Liver (tissue), 8 donors: ENCODE measurements at regions not wholly inside any gene's neighbourhood (a gene's known extent, or its start where the extent isn't known, plus 50 kb on each side); places are given as distances from the start of the nearest gene placed in this dataset.

Source experiments
- DNase-seq: peaks from one replicate; pipeline ENCODE4 v3.0.0-alpha.2; 2017; ENCODE audit warnings: low spot score
- H3K27ac ChIP-seq, 2 donors: one replicate each; pipeline ENCODE4 v1.7.0; 2013; ENCODE audit warnings: inconsistent platforms in 2 of 2, low read length in 2 of 2, control low read depth in 1 of 2, low read depth in 1 of 2, mild to moderate bottlenecking in 1 of 2
- H3K27me3 ChIP-seq, 4 donors: one replicate each; pipeline versions ENCODE4 v1.6.1 to v1.7.0; 2013; ENCODE audit warnings: low read length in 3 of 4, inconsistent platforms in 1 of 4, mild to moderate bottlenecking in 1 of 4, moderate library complexity in 1 of 4; ENCODE audit not compliant: control insufficient read depth in 4 of 4, insufficient read depth in 4 of 4
- H3K36me3 ChIP-seq, 4 donors: one replicate each; pipeline versions ENCODE4 v1.6.1 to v1.7.0; 2013; ENCODE audit warnings: low read length in 3 of 4, mild to moderate bottlenecking in 3 of 4, low read depth in 1 of 4, moderate library complexity in 1 of 4; ENCODE audit not compliant: control insufficient read depth in 4 of 4, insufficient read depth in 3 of 4
- H3K4me1 ChIP-seq, 4 donors: one replicate each; pipeline versions ENCODE4 v1.6.1 to v1.7.0; 2013; ENCODE audit warnings: low read length in 3 of 4, mild to moderate bottlenecking in 3 of 4, moderate library complexity in 1 of 4; ENCODE audit not compliant: control insufficient read depth in 4 of 4, insufficient read depth in 4 of 4
- H3K4me3 ChIP-seq, 3 donors: one replicate each; pipeline versions ENCODE4 v1.6.1 to v1.7.0; 2013; ENCODE audit warnings: low read length in 3 of 3, control low read depth in 1 of 3, low read depth in 1 of 3, mild to moderate bottlenecking in 1 of 3
- H3K9ac ChIP-seq, 2 donors: one replicate each; pipeline ENCODE4 v1.7.0; 2013; ENCODE audit warnings: low read length in 2 of 2, mild to moderate bottlenecking in 2 of 2, moderate library complexity in 2 of 2, control low read depth in 1 of 2, low read depth in 1 of 2
- H3K9me3 ChIP-seq, 4 donors: one replicate each; pipeline versions ENCODE4 v1.6.1 to v1.7.0; 2013; ENCODE audit warnings: low read length in 3 of 4; ENCODE audit not compliant: control insufficient read depth in 4 of 4
- EGR1 ChIP-seq, 2 donors: IDR thresholded peaks; 2 replicates each; pipeline ENCODE4 v1.6.1; 2016 to 2018; ENCODE audit warnings: antibody characterized with exemption in 2 of 2, low read depth in 2 of 2
- FOXA1 ChIP-seq: IDR thresholded peaks from 2 replicates; pipeline ENCODE4 v1.6.1; 2016; ENCODE audit warnings: antibody characterized with exemption
- FOXA2 ChIP-seq: IDR thresholded peaks from 2 replicates; pipeline ENCODE4 v1.6.1; 2016; ENCODE audit warnings: antibody characterized with exemption
- GABPA ChIP-seq, 2 donors: IDR thresholded peaks in 1 of 2; conservative IDR thresholded peaks in 1 of 2; 2 replicates each; pipeline ENCODE4 v1.6.1; 2016; ENCODE audit warnings: antibody characterized with exemption in 2 of 2, mild to moderate bottlenecking in 1 of 2, moderate library complexity in 1 of 2
- HNF4A ChIP-seq, 2 donors: conservative IDR thresholded peaks; 2 replicates each; pipeline ENCODE4 v1.6.1; 2016; ENCODE audit warnings: antibody characterized with exemption in 2 of 2, mild to moderate bottlenecking in 2 of 2
- HNF4G ChIP-seq: IDR thresholded peaks from 2 replicates; pipeline ENCODE4 v1.6.1; 2016; ENCODE audit warnings: antibody characterized with exemption
- NR2F2 ChIP-seq: IDR thresholded peaks from 2 replicates; pipeline ENCODE4 v1.6.1; 2016; ENCODE audit warnings: antibody characterized with exemption
- RAD21 ChIP-seq, 2 donors: IDR thresholded peaks; 2 replicates each; pipeline ENCODE4 v1.6.1; 2016; ENCODE audit warnings: antibody characterized with exemption in 2 of 2, mild to moderate bottlenecking in 2 of 2
- RXRA ChIP-seq, 2 donors: IDR thresholded peaks; 2 replicates each; pipeline ENCODE4 v1.6.1; 2017 to 2018; ENCODE audit warnings: antibody characterized with exemption in 2 of 2, mild to moderate bottlenecking in 1 of 2
- SP1 ChIP-seq: IDR thresholded peaks from 2 replicates; pipeline ENCODE4 v1.6.1; 2018; ENCODE audit warnings: antibody characterized with exemption, mild to moderate bottlenecking
- TAF1 ChIP-seq: conservative IDR thresholded peaks from 2 replicates; pipeline ENCODE4 v1.6.1; 2016; ENCODE audit warnings: antibody characterized with exemption, mild to moderate bottlenecking
- YY1 ChIP-seq: IDR thresholded peaks from 2 replicates; pipeline ENCODE4 v1.6.1; 2016; ENCODE audit warnings: antibody characterized with exemption, mild to moderate bottlenecking
- WGBS: extraction: QIAGEN DNeasy Blood & Tissue Kit; methylation state at CpG from one replicate; pipeline ENCODE4 v1.1.7; 2013; 5-methylcytosine and 5-hydroxymethylcytosine counted together
- TF ChIP-seq, protein P1 (sequence below): IDR thresholded peaks from 2 replicates; pipeline ENCODE4 v1.6.1; 2016; ENCODE audit warnings: antibody characterized with exemption
- TF ChIP-seq, protein P2 (sequence below): IDR thresholded peaks from 2 replicates; pipeline ENCODE4 v1.6.1; 2016; ENCODE audit warnings: antibody characterized with exemption, mild to moderate bottlenecking
- TF ChIP-seq, protein P3 (sequence below): IDR thresholded peaks from 2 replicates; pipeline ENCODE4 v1.6.1; 2016; ENCODE audit warnings: antibody characterized with exemption
- TF ChIP-seq, protein P4 (sequence below): fragments of 150-350 bp; IDR thresholded peaks from 2 replicates; pipeline ENCODE4 v1.5.1; 2017; ENCODE audit warnings: improper control_type of control experiment, low read depth, low read length; ENCODE audit not compliant: missing input control
- TF ChIP-seq, protein P5 (sequence below): IDR thresholded peaks from 2 replicates; pipeline ENCODE4 v1.6.1; 2016; ENCODE audit warnings: antibody characterized with exemption
- donor health status: healthy.
- donor health status: healthy.
- donor health status: healthy.
- donor health status: healthy.
- donor health status: healthy.

DNA sequence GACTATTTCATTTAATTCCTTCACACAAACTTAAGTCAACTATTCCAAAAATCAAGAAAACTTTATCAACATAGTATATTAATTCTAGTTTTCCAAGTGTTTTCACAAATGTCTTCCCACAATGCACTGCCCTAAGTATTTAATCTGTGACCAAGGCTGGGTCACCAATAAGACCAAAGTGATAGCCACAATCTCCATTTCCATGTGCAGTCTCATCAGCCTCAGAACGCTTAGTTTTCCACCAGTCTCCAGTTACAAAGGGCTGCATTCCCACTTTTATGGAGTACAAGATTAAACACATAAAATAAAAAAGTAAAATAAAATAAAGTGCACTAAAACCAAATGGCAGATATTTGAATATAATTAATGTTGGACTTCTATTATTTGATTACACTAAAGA, 371.6 kb upstream of the CCNH start:
- Histone ChIP-seq H3K9me3 (no peaks in the 10 kb centered on the region), H3K4me1 (peaks cover 0 to 2% (median under 1%) of the 10 kb centered on the region in 4 donors), H3K36me3 (no peaks in the 10 kb centered on the region), H3K27me3 (peaks cover 0 to 6% (median 0%) of the 10 kb centered on the region in 4 donors), H3K4me3 (no peak overlapping the region), H3K9ac (no peak overlapping the region), H3K27ac (no peak overlapping the region)
- no peak for TF ChIP-seq HNF4G
- no peak for DNase-seq
- 87% methylated on average over 1 of the region's 1 CpG for WGBS

DNA sequence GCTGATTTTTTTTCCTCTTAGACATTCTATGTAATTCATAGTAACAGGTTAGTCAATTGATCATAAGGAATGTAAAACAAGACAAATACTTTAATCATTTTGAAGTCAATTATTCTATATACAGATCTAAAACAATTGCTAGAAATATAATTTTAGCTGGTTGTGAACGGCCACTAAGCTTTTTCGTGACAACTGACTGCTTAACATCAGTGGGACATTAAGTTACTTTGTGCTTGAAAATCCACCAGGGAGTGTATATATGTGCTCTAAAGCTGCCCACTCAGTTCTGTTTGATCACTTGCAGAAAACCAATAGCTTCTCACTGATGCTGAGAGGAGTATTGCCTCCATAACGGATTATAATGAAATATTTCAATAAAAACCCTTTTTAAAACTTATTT, 370.2 kb upstream of the CCNH start:
- Histone ChIP-seq H3K9ac (no peak overlapping the region), H3K27ac (no peak overlapping the region), H3K9me3 (no peaks in the 10 kb centered on the region), H3K36me3 (no peaks in the 10 kb centered on the region), H3K27me3 (peaks cover 0 to 6% (median 0%) of the 10 kb centered on the region in 4 donors), H3K4me1 (peaks cover 0 to 2% (median under 1%) of the 10 kb centered on the region in 4 donors), H3K4me3 (no peak overlapping the region)
- WGBS, result 76% methylated on average over 3 of the region's 3 CpGs
- DNase-seq, result no peak
- TF ChIP-seq RXRA (IDR thresholded peaks at IDR 0.05), result no peak
- TF ChIP-seq YY1, result no peak
- TF ChIP-seq, protein P1, sequence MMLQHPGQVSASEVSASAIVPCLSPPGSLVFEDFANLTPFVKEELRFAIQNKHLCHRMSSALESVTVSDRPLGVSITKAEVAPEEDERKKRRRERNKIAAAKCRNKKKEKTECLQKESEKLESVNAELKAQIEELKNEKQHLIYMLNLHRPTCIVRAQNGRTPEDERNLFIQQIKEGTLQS, result no peak
- TF ChIP-seq, protein P2, sequence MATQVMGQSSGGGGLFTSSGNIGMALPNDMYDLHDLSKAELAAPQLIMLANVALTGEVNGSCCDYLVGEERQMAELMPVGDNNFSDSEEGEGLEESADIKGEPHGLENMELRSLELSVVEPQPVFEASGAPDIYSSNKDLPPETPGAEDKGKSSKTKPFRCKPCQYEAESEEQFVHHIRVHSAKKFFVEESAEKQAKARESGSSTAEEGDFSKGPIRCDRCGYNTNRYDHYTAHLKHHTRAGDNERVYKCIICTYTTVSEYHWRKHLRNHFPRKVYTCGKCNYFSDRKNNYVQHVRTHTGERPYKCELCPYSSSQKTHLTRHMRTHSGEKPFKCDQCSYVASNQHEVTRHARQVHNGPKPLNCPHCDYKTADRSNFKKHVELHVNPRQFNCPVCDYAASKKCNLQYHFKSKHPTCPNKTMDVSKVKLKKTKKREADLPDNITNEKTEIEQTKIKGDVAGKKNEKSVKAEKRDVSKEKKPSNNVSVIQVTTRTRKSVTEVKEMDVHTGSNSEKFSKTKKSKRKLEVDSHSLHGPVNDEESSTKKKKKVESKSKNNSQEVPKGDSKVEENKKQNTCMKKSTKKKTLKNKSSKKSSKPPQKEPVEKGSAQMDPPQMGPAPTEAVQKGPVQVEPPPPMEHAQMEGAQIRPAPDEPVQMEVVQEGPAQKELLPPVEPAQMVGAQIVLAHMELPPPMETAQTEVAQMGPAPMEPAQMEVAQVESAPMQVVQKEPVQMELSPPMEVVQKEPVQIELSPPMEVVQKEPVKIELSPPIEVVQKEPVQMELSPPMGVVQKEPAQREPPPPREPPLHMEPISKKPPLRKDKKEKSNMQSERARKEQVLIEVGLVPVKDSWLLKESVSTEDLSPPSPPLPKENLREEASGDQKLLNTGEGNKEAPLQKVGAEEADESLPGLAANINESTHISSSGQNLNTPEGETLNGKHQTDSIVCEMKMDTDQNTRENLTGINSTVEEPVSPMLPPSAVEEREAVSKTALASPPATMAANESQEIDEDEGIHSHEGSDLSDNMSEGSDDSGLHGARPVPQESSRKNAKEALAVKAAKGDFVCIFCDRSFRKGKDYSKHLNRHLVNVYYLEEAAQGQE, result no peak
- TF ChIP-seq TAF1, result no peak
- no peak for TF ChIP-seq FOXA2
- TF ChIP-seq FOXA1, result no peak
- TF ChIP-seq EGR1 (IDR thresholded peaks at IDR 0.05; ENCODE audit: low read depth in 2 of 2), result no peak
- no peak for TF ChIP-seq SP1
- TF ChIP-seq HNF4G, result no peak
- no peak for TF ChIP-seq NR2F2
- TF ChIP-seq, protein P3, sequence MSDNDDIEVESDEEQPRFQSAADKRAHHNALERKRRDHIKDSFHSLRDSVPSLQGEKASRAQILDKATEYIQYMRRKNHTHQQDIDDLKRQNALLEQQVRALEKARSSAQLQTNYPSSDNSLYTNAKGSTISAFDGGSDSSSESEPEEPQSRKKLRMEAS, result no peak
- no peak for TF ChIP-seq GABPA (IDR thresholded peaks at IDR 0.05 in 1 of 2, conservative IDR thresholded peaks at IDR 0.05 in 1 of 2)
- TF ChIP-seq, protein P4, sequence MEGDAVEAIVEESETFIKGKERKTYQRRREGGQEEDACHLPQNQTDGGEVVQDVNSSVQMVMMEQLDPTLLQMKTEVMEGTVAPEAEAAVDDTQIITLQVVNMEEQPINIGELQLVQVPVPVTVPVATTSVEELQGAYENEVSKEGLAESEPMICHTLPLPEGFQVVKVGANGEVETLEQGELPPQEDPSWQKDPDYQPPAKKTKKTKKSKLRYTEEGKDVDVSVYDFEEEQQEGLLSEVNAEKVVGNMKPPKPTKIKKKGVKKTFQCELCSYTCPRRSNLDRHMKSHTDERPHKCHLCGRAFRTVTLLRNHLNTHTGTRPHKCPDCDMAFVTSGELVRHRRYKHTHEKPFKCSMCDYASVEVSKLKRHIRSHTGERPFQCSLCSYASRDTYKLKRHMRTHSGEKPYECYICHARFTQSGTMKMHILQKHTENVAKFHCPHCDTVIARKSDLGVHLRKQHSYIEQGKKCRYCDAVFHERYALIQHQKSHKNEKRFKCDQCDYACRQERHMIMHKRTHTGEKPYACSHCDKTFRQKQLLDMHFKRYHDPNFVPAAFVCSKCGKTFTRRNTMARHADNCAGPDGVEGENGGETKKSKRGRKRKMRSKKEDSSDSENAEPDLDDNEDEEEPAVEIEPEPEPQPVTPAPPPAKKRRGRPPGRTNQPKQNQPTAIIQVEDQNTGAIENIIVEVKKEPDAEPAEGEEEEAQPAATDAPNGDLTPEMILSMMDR, result no peak
- TF ChIP-seq, protein P5, sequence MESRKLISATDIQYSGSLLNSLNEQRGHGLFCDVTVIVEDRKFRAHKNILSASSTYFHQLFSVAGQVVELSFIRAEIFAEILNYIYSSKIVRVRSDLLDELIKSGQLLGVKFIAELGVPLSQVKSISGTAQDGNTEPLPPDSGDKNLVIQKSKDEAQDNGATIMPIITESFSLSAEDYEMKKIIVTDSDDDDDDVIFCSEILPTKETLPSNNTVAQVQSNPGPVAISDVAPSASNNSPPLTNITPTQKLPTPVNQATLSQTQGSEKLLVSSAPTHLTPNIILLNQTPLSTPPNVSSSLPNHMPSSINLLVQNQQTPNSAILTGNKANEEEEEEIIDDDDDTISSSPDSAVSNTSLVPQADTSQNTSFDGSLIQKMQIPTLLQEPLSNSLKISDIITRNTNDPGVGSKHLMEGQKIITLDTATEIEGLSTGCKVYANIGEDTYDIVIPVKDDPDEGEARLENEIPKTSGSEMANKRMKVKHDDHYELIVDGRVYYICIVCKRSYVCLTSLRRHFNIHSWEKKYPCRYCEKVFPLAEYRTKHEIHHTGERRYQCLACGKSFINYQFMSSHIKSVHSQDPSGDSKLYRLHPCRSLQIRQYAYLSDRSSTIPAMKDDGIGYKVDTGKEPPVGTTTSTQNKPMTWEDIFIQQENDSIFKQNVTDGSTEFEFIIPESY, result no peak
- TF ChIP-seq RAD21 (IDR thresholded peaks at IDR 0.05), result no peak
- TF ChIP-seq HNF4A (conservative IDR thresholded peaks at IDR 0.05), result no peak
